PFSK-1 (cell line): ENCODE measurements at regions not wholly inside any gene's neighbourhood (a gene's known extent, or its start where the extent isn't known, plus 50 kb on each side); places are given as distances from the start of the nearest gene placed in this dataset.

ENCODE experiments used
- FOXP2 ChIP-seq: optimal IDR thresholded peaks from 2 replicates; pipeline ENCODE3; 2011; ENCODE audit warnings: borderline replicate concordance, control low read depth, inconsistent platforms; ENCODE audit not compliant: insufficient read depth; ENCODE audit errors: extremely low read length, extremely low read depth
- POLR2AphosphoS5 ChIP-seq: IDR thresholded peaks from 2 replicates; pipeline ENCODE4 v1.6.1; 2012; ENCODE audit warnings: low read depth, mild to moderate bottlenecking, control low read depth, low read length, moderate library complexity
- SIN3A ChIP-seq: IDR thresholded peaks from 2 replicates; pipeline ENCODE4 v1.6.1; 2012; ENCODE audit warnings: mild to moderate bottlenecking, low read length, moderate library complexity, borderline replicate concordance; ENCODE audit not compliant: insufficient read depth
- TAF1 ChIP-seq: IDR thresholded peaks from 2 replicates; pipeline ENCODE4 v1.6.1; 2012; ENCODE audit warnings: low read length, control low read depth, borderline replicate concordance; ENCODE audit not compliant: insufficient read depth
- TF ChIP-seq, protein P1 (sequence below), 2 experiments: IDR thresholded peaks; 2 replicates each; pipeline versions ENCODE4 v1.6.1 to v1.8.0; 2011 to 2012; ENCODE audit warnings: low read depth in 2 of 2, low read length in 2 of 2, control low read depth in 1 of 2, inconsistent platforms in 1 of 2, mild to moderate bottlenecking in 1 of 2, moderate library complexity in 1 of 2; ENCODE audit not compliant: insufficient read depth in 1 of 2

GRCh38 chr1:37274486-37274885, 199.9 kb upstream of the ZC3H12A start:
- no peak for TF ChIP-seq POLR2AphosphoS5
- TF ChIP-seq TAF1, result no peak
- TF ChIP-seq FOXP2, result no peak
- TF ChIP-seq, protein P1, sequence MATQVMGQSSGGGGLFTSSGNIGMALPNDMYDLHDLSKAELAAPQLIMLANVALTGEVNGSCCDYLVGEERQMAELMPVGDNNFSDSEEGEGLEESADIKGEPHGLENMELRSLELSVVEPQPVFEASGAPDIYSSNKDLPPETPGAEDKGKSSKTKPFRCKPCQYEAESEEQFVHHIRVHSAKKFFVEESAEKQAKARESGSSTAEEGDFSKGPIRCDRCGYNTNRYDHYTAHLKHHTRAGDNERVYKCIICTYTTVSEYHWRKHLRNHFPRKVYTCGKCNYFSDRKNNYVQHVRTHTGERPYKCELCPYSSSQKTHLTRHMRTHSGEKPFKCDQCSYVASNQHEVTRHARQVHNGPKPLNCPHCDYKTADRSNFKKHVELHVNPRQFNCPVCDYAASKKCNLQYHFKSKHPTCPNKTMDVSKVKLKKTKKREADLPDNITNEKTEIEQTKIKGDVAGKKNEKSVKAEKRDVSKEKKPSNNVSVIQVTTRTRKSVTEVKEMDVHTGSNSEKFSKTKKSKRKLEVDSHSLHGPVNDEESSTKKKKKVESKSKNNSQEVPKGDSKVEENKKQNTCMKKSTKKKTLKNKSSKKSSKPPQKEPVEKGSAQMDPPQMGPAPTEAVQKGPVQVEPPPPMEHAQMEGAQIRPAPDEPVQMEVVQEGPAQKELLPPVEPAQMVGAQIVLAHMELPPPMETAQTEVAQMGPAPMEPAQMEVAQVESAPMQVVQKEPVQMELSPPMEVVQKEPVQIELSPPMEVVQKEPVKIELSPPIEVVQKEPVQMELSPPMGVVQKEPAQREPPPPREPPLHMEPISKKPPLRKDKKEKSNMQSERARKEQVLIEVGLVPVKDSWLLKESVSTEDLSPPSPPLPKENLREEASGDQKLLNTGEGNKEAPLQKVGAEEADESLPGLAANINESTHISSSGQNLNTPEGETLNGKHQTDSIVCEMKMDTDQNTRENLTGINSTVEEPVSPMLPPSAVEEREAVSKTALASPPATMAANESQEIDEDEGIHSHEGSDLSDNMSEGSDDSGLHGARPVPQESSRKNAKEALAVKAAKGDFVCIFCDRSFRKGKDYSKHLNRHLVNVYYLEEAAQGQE (IDR thresholded peaks at IDR 0.05; ENCODE audit: insufficient read depth in 1 of 2, low read depth in 2 of 2, low read length in 2 of 2), result no peak
- TF ChIP-seq SIN3A, result no peak
